A172 (cell line): ENCODE measurements at regions not wholly inside any gene's neighbourhood (a gene's known extent, or its start where the extent isn't known, plus 50 kb on each side); places are given as distances from the start of the nearest gene placed in this dataset.
A peak's percentile ranks its signal among the peaks of the same experiment; 100 is the strongest.

ENCODE experiments used
- DNase-seq: peaks from one replicate; pipeline ENCODE4 v3.0.0-alpha.2; 2015; ENCODE audit warnings: low spot score

DNA sequence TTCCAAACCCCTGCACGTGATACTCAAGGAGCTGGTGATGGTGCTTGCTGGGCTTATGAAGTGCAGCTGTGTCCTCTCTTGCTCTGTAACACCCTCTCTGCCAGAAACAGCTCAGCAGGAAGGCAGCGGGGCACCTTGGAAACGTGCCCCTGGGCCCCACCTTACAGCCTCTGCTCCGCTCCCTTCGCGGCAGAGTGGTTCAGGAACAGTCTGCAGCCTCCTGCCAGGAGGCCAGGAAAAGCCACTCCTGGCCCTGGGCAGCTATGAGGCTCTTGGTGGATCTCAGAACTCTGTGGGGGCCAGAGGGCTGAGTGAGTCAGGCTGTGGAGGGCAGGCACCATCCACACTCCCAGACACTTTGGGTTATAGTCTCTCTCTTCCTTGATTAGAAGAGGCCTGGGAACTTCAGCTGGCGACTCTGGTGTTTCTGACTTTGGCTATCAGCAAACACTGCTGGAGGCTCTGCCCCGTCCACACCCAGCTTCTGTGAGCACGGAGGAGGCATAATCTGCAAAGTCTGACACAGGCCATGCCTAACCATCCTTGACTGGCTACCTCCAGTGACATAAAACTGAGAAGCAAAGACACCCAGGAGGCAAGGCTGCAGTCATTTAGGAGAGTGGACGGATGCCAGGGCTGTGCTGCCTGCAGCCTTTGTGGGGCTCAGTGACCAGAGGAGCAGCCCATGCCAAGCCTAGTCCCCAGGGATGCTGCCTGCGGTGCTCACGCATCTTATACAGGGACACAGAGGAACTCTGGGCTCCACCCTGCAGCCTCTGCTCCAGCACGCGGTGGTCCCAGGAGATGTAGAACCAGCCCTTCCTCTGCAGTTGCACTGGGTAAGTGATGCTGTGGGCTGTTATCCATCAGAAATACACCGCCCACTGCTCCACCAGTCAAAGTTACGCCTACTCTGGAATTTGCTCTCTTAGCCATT is 65.3 kb downstream of the METRNL start:
- DNase-seq, result no peak

DNA sequence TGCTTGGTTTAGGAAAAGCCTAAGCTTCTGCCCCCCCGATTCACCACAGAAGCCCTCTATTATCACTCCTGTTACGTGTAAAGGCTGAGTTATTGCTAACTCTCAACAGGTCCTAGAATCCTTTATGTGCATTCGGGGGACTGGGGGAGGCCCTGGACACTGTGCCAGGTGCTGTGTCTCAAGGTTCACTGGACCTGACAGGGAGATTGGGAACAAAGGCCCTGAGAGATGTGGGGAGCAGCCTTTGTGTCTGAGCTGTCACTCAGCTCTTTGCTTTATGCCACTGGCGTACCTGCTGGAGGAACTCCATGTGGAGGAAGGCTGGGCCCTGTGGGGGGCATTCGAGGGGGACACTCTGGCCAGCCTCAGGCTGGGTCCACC is 65.9 kb downstream of the METRNL start:
- no peak for DNase-seq

DNA sequence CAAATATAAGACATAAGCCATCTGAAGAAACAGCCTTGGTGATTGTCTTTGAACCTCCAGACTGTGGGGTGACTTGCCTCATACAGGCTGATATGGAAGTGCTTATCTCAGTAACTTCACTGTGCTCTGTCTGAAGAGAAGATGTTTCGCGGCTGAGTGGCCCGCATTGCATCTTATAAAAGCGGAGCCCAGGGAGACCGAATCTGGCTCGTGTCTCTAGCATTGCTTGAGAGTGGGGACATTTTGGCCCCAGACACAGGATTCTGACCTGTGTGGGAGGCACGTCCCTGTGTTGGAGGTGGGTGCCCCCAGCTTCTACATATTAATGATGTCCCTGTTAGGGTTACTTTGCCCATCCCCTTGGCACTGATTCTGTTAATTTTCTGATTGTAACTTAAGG is 66.4 kb downstream of the METRNL start:
- no peak for DNase-seq

DNA sequence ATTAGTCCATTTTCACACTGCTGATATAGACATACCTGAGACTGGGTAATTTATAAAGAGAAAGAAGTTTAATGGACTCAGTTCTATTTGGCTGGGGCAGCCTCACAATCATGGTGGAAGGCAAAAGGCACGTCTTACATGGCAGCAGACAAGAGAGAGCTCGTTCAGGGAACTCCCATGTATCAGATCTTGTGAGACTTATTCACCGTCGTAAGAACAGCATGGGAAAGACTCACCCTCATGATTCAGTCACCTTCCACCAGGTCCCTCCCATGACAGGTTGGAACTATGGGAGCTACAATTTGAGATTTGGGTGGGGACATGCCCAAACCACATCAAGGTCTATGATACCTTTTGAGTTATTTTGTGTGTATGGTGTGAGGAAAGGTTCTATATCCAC is 66.9 kb downstream of the METRNL start:
- DNase-seq, result no peak

DNA sequence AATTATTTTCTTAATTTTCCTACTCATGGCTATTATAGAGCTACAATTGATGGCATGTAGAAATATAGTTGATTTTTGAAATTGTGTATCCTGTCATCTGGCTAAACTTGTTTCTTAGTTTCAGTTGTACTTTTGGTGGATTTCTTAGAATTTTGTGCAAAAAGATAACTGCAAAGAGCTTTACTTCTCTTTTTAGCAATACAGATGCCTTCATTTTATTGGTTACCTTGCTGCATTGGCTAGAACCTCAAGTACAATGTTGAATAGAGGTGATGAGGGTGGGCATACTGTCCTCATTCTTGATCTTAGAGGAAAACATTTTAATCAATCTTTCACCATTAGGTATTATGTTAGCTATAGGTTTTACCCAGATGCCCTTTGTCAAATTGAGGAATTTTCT is 67.9 kb downstream of the METRNL start:
- no peak for DNase-seq

DNA sequence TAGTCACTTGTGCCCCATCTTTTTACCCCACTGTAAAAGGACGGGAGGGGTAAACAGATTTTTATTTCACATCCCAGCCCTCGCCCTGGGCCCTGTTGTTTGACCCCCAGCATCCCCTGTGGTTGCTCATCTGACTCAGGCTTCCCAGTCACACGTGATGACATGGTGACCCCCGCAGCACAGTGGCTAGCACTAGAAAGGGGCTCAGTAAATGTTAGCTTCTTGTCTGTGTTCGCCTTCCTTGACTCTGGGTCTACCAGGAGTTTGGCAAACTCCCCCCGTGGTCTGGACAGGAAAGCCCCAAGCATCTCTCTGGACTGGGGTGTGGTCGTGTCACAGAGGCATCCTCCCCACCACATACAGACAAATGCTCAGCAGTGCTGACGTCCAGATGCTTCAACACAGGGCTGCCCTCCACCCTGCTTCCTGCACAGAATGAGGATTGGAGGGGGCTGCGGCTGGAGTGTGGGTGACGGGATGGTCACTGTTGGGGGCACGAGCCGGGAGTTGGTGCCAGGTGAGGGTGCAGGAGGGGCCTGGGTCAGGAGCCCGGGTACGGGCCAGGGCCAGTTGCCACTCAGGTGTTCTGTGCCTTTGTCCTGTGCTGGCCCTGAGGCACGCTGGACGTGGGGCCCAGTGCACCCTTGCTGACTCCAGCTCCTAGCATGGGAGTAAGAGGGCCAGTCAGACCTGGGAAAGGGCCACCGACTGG is 69.1 kb downstream of the METRNL start:
- DNase-seq, result no peak

DNA sequence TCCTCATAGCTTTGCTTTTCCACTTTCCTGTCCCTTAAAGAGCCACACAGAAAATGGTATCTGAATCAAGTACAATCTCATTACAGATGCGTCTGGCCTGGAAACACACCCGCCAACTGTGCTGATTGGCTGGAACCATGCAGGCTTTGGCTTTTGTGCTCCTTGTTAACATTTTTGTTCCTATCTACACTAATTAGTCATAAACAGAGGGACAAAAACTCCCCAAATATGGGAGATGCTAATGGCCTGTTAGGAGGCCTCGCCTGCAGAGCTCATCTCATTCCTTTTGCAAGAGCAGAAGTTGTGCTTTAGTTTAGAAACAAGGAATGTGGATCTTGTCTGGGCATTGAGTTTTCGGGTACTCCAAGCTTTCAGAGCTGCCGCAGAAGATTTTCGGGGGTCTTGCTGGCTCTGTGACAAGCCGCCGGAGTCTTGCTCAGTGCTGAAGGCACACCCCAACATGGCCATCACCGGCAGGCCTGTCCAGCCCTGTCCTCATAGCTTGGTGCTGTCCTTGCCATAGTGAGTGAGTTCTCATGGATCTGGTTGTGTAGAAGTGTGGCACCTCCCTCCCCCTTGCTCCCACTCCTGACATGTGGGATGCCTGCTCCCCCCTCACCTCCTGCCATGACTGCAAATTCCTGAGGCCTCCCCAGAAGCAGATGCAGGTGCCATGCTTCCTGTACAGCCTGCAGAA is 69.8 kb downstream of the METRNL start:
- DNase-seq, result no peak

DNA sequence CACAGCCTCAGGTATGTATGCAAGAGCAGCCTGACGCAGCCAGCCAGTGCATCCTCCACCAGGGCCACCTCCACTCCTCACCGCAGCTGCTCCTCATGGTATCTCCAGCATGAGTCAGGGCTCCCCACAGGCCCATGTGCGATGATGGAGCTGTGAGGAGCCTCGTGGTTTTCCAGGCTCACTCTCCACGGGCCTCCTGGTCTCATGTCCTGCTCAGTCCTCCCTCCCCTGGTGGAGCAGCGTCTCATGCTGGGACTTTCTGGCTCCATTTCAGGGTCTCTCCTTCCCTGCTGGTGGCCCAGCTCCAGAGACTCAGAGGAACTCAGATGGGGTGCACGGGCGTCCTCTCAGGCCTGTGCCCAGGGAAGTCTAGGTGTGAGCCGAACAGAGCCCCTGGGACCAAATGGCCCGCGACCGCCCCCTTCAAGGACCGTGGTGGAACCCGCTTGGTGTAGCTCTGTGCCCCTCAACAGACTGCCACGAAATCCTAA is 70.4 kb downstream of the METRNL start:
- DNase-seq, result peak; percentile 29

DNA sequence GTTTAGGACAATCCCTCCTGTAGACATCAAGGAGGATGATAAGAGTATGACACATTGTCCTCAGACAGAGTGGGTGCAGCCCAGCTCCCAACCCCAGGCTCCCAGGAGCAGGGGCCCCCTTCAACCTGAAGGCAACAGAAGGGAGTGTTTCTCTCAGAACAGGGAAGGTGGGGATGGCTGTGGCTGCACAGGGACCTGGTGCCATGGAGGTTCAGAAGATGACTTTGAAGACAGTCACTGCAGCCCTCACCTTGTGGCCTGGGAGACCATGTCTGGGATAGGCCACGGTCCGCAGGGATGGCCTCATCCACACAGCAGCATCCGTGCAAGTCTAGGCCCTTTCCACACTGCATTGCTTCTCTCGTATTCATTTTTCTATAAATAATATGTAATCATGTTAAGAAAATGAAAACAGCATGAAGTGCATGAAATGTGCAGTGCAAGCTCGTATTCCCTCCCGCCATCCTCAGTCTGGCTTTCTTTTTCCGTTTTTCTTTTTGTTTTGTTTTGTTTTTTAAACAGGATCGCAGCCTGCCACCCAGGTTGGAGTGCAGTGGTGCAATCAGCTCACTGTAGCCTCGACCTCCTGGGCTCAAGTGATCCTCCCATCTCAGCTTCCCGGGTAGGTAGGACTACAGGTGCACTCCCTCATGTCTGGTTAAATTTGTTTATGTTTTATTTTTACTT is 71.1 kb downstream of the METRNL start:
- DNase-seq, result no peak

DNA sequence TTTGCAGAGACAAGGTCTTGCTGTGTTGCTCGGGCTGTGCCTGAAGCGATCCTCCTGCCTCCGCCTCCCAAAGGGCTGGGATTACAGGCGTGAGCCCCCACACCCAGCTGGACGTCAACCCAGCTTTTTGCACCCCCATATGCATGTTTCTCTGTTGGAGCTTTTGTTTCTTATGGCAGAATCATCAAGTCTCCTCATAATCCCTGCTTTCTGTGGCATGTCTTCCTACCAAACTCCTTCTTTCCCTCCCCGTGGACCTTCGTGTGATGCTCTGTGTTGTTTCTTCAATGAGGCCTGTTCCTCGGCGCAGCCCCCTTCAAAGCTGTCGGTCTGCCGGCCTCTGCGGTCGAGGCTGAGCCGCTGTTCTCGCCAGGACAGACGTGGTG is 71.6 kb downstream of the METRNL start:
- no peak for DNase-seq

DNA sequence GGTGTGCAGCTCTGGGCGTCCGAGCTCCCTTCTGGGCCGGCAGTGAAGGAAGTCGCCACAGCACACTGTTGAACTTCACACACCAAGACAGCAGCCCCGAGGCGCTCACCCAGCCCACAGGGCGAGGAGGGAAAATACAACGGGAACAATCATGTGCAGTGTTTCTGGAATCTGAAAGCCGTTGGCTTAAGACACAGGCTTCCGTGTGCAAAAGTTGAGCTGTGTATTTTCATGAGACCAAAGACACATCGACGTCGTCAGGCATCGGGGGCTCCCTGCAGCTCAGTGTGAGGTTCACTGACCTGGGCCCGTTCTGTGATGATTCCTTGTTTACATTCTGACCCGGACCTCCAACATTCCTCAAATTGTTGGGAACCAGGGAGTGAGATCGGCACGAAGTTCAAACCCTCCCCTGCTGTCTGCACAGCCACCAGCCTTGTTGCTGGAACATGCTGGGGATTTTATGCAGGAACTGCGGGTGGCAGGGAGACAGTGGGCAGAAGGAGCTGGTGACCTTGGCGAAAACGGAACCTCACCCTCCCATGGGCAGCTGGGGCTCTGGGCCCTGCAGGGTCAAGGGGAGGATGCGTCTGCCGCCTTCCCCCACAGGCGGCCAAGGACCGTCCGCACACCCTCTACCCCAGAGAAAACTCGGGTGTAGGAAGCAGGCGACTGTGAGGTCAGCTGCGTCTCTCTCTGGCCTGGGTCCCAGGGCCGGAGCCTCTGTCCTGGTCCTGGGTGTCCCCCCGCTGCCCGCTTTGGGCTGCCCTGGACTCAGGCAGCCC is 72.2 kb downstream of the METRNL start:
- DNase-seq, result no peak

DNA sequence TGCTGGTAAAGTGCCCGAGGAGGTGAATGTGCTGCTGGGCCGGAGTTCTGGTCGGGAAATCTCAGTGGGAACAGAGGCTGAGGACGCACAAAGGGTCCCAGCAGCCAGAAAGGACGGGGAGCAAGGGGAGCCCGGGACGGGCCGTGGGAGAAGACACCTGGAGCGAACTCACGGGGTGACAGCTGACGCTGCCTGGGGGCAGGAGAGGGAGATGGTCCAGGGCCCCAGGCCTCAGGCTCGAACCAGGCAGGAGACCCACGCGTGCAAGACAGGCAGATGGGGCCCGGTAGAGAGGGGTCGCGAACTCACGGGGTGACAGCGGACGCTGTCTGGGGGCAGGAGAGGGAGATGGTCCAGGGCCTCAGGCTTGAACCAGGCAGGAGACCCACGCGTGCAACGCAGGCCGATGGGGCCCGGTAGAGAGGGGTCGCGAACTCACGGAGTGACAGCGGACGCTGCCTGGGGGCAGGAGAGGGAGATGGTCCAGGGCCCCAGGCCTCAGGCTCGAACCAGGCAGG is 72.9 kb downstream of the METRNL start:
- no peak for DNase-seq

DNA sequence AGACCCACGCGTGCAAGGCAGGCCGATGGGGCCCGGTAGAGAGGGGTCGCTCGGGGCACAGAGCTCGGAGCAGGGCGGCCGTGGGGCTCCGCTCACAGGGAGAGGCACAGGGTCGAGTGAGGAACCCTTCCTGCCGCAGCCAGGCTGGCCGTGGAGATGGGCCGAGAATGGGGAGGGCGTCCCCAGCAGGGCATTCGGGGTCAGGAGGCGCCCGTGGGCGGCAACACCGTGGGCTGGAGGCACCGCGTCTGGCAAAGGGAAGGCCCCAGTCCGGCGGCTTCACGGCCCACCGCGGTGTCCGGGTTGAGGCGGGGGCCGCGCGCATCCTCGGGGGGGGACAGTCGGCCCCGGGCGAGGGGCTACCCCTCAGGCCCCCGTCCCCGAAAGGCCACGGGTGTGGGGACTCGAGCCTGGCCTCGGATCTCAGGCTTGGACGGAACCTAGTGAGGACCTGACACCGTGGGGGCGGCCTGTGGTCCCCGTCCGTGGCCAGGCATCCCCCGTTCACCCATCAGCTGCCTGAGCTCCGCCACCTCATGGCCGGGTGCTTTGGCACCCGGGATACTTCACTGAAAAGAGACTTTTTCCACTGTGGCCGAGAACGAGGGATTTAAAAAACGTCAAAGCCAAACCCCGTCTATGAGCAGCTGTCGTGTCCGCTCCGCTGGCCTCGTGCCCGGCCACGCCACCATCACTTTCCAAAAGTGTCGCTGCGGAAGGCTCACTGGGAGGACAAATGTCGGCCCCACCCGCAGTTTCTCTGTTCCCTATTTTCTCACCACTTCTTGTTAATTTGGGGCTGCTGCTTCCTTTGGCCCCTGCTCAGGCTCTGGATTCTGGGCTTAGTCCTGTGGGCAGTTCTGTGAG is 73.6 kb downstream of the METRNL start:
- DNase-seq, result no peak

DNA sequence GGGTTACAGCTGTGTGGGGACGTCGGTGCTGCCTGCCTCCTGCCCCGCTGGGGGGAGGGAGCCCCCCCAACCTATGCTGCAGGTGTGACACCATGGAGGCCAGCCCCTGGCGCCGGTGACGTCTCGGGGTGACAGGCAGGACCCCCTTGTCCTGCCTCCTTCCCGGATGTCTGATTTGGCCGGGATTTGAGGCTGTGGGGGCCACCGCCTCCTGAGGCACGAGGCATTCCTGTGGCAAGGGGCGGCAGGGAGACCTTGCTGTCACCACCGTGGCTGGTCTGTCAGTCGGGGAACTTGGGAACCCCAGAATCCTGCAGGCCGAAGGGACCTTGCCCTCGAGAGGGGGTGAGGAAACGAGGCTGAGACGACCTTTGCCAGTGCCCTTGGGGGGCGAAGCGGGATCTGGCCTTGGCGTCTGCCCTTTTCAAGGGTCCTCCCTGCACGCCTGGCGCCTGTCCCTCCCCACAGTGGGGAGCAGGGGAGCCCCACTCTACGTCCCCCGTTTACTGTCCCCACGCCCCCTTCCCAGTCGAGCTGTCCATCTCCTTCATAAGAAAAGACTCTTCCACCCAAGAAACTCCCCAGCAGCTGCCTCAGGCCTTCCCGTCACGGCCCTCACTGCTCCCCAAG is 74.4 kb downstream of the METRNL start:
- no peak for DNase-seq

DNA sequence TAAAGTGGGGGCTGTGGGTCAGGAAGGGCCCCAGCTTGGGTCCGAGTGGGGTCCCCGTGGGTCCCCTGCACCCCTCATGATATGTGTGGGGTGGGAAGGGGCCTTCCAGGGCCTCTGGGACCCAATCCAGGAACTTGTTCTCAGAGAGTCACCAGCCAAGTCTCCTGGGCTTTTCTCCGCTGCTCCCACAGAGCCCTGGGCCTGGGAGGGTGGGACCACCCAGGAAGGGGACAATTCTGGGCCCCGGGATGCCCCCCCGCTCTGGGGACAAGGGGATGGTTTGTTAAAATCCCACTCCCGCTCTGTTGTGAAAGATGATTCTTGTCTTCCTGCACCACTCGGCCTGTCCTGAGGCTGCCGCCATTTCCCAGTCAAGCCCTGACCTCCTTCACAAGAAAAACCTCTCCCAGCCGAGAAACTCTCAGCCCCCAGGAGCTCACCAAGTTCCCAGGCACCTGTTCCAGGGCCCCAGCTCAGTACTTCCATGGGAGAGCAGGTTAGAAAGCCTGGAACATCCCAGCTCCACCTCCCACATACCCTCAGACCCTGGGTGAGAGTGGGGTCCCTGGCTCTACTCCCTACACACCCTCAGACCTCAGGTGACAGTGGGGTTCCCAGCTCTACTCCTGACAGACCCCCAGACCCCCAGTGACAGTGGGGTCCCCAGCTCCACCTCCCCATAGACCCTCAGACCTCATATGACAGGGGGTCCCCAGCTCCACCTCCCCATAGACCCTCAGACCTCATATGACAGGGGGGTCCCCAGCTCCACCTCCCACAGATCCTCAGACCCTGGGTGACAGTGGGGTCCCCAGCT is 75.1 kb downstream of the METRNL start:
- DNase-seq, result no peak

DNA sequence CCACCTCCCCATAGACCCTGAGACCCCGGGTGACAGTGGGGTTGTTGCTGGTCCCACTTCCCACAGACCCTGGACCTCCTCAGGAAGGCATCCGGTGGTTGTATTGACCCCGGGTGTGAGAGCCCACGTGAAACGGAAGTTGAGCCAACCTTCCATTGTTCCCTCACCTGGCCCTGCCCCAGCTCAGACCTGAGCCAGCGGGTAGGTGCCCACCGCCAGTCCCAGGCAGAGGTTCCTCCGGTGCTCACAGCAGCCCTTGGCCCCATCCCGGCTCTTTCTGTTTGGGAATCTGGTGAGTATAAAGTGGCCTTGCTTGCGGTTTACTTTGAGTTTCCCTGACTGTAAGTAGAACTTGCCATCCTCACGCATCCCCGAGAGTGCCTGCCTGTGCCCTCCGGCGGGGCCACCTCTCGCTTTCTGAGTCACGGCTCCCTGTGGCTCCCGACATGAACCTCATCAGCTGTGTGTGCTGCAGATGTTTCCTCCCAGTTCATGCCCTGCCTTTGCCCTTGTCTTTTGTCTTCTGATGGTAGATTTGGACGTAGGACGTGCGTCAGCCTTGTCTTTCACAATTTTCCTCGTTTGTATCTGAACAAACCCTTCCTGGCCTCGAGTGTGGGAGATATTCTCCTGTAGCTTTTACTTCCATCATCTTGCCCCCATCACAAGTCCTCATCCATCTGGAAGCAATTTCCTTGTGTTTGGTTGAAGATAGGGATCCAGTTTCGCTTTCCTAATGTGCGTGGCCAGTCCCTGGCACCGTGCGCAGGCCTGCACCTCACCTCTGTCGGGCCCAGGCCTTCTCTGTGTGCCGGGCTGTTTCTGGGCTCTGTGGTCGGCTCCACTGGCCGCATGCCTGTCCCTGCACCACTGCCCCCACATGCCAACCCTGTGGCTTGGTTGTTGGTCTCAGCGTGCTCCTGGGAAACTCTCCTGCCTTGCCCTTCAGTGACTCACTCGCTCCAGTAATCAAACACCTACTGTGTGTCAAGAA is 76.0 kb downstream of the METRNL start:
- peak; percentile 73 for DNase-seq

DNA sequence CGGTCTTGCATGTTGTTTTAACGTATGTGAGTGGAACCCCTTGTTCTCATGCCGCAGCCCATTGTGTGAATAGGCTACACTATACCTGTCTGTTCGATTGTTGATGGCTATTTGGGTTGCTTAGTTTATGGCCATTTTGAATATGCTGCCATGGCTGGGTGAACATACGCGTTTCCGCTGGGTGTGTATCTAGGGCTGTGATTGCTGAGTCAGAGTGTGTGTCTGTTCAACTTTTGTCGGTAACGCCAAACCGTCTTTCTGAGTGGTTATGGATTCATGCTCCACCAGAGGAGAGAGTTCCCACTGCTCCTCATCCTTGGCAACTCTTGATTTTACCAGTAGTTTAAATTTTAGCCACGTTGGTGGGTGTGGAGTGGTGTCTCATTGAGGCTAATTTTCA is 77.0 kb downstream of the METRNL start:
- no peak for DNase-seq
